Trophoblast cell (in vitro differentiated cells and primary cell): ENCODE measurements at regions not wholly inside any gene's neighbourhood (a gene's known extent, or its start where the extent isn't known, plus 50 kb on each side); places are given as distances from the start of the nearest gene placed in this dataset.
"Not testable (repeated sequence)": the region's sequence is repeated elsewhere in the genome, so short reads cannot be mapped to it uniquely, and the experiment has no call there.

Source experiments
- DNase-seq, 2 donors: peaks; one replicate each; pipeline ENCODE4 v3.0.0-alpha.2; 2016
- H2AFZ ChIP-seq: 2 replicates; pipeline ENCODE4 v1.6.1; 2013; ENCODE audit warnings: low read length, moderate library complexity, mild to moderate bottlenecking; ENCODE audit not compliant: insufficient read depth, poor library complexity
- H2AK5ac ChIP-seq: 2 replicates; pipeline ENCODE4 v1.6.1; 2013; ENCODE audit warnings: mild to moderate bottlenecking, low read length
- H2BK120ac ChIP-seq: 2 replicates; pipeline ENCODE4 v1.6.1; 2013; ENCODE audit warnings: low read length, mild to moderate bottlenecking, moderate library complexity; ENCODE audit not compliant: insufficient read depth, poor library complexity
- H2BK12ac ChIP-seq: 2 replicates; pipeline ENCODE4 v1.6.1; 2013; ENCODE audit warnings: mild to moderate bottlenecking, low read length, moderate library complexity
- H2BK5ac ChIP-seq: 2 replicates; pipeline ENCODE4 v1.6.1; 2013; ENCODE audit warnings: low read length, low read depth, moderate library complexity, mild to moderate bottlenecking; ENCODE audit not compliant: poor library complexity
- H3K14ac ChIP-seq: 2 replicates; pipeline ENCODE4 v1.6.1; 2013; ENCODE audit warnings: mild to moderate bottlenecking, low read length
- H3K18ac ChIP-seq: 2 replicates; pipeline ENCODE4 v1.6.1; 2013; ENCODE audit warnings: mild to moderate bottlenecking, low read length
- H3K23ac ChIP-seq: 2 replicates; pipeline ENCODE4 v1.6.1; 2013; ENCODE audit warnings: low read length
- H3K27ac ChIP-seq: 2 replicates; pipeline ENCODE4 v1.5.1; 2013; ENCODE audit warnings: low read depth, mild to moderate bottlenecking, inconsistent platforms, low read length, moderate library complexity
- H3K27me3 ChIP-seq: 2 replicates; pipeline ENCODE4 v1.6.1; 2013; ENCODE audit warnings: inconsistent platforms, mild to moderate bottlenecking, low read length, moderate library complexity; ENCODE audit not compliant: insufficient read depth
- H3K36me3 ChIP-seq, 2 experiments: 1 replicate in 1 of 2; 2 replicates in 1 of 2; pipeline ENCODE4 v1.6.1; 2013; ENCODE audit warnings: low read length in 2 of 2, mild to moderate bottlenecking in 2 of 2, moderate library complexity in 1 of 2; ENCODE audit not compliant: insufficient read depth in 2 of 2, control insufficient read depth in 1 of 2
- H3K4ac ChIP-seq: 2 replicates; pipeline ENCODE4 v1.6.1; 2013; ENCODE audit warnings: low read depth, mild to moderate bottlenecking, low read length, moderate library complexity
- H3K4me1 ChIP-seq, 2 experiments: 1 replicate in 1 of 2; 2 replicates in 1 of 2; pipeline ENCODE4 v1.6.1; 2013; ENCODE audit warnings: low read length in 2 of 2, mild to moderate bottlenecking in 2 of 2, moderate library complexity in 1 of 2; ENCODE audit not compliant: insufficient read depth in 2 of 2, control insufficient read depth in 1 of 2
- H3K4me2 ChIP-seq: 2 replicates; pipeline ENCODE4 v1.6.1; 2013; ENCODE audit warnings: inconsistent platforms, mild to moderate bottlenecking, low read length, moderate library complexity
- H3K4me3 ChIP-seq: 2 replicates; pipeline ENCODE4 v1.5.1; 2013; ENCODE audit warnings: mild to moderate bottlenecking, low read depth, low read length, inconsistent platforms
- H3K79me1 ChIP-seq: one replicate; pipeline ENCODE4 v1.6.1; 2013; ENCODE audit warnings: low read length
- H3K79me2 ChIP-seq: 2 replicates; pipeline ENCODE4 v1.6.1; 2013; ENCODE audit warnings: low read length, mild to moderate bottlenecking; ENCODE audit not compliant: control insufficient read depth, insufficient read depth, poor library complexity
- H3K9ac ChIP-seq: 2 replicates; pipeline ENCODE4 v1.6.1; 2013; ENCODE audit warnings: mild to moderate bottlenecking, low read length
- H3K9me3 ChIP-seq: 2 replicates; pipeline ENCODE4 v1.6.1; 2013; ENCODE audit warnings: low read depth, mild to moderate bottlenecking, control low read depth, inconsistent platforms, low read length; ENCODE audit not compliant: insufficient read depth
- H4K12ac ChIP-seq: 2 replicates; pipeline ENCODE4 v1.6.1; 2013; ENCODE audit warnings: low read depth, mild to moderate bottlenecking, low read length, moderate library complexity
- H4K8ac ChIP-seq: 2 replicates; pipeline ENCODE4 v1.6.1; 2013; ENCODE audit warnings: low read depth, mild to moderate bottlenecking, low read length, moderate library complexity
- H4K91ac ChIP-seq: one replicate; pipeline ENCODE4 v1.6.1; 2013; ENCODE audit warnings: low read depth, mild to moderate bottlenecking, low read length, moderate library complexity
- WGBS: extraction: QIAGEN DNeasy Blood & Tissue Kit; methylation state at CpG from one replicate; pipeline ENCODE4 v1.1.7; 2013; ENCODE audit warnings: missing lambda C conversion rate; ENCODE audit not compliant: insufficient read length, insufficient coverage; ENCODE audit errors: extremely low coverage; 5-methylcytosine and 5-hydroxymethylcytosine counted together

DNA sequence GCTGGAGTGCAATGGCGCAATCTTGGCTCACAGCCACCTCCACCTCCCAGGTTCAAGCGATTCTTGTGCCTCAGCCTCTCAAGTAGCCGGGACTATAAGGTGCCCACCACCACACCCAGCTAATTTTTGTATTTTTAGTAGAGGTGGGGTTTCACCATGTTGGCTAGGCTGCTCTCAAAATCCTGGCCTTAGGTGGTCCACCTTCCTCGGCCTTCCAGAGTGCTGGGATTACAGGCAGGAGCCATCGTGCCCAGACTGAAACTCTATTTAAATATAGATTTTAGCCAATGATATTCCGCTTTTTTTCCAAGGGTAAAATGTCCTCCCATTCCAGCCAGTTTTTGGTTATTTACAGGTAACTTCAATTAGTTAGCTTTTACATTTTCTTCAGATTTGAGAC, 79.4 kb upstream of the TPTE start:
- not testable (repeated sequence) for H4K8ac ChIP-seq, H3K4me2 ChIP-seq, H3K4ac ChIP-seq, H3K79me1 ChIP-seq, H2AFZ ChIP-seq, H2BK5ac ChIP-seq, H3K14ac ChIP-seq, H4K91ac ChIP-seq, H3K36me3 ChIP-seq, H3K4me3 ChIP-seq, H3K27me3 ChIP-seq, H2AK5ac ChIP-seq, H2BK12ac ChIP-seq, H3K23ac ChIP-seq, H4K12ac ChIP-seq, H3K4me1 ChIP-seq, H3K27ac ChIP-seq, H3K9ac ChIP-seq, H3K79me2 ChIP-seq, H3K18ac ChIP-seq, H2BK120ac ChIP-seq, DNase-seq
- no CpG with 5 or more reads among the region's 6 CpGs for whole genome bisulfite sequencing
- H3K9me3 ChIP-seq = peaks cover 15% of the 10 kb centered on the region

DNA sequence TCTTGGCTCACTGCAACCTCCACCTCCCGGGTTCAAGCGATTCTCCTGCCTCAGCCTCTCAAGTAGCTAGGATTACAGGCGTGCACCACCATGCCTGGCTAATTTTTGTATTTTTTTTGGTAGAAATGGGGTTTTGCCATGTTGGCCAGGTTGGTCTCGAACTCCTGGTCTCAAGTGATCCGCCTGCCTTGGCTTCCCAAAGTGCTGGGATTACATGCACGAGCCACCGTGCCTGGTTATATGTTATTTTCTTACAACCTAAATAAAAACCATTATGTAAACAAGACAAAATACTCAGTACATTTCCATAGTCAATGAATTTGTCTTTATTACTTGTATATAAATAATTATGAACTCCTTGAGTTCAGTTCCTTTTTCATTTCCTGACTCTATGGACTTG, 75.7 kb upstream of the TPTE start:
- H3K4me1 ChIP-seq, H3K79me2 ChIP-seq, H3K27ac ChIP-seq, H3K23ac ChIP-seq, H3K18ac ChIP-seq, H3K27me3 ChIP-seq, H4K12ac ChIP-seq, H2BK12ac ChIP-seq, H3K9ac ChIP-seq, H3K4me2 ChIP-seq, H3K79me1 ChIP-seq, H3K4ac ChIP-seq, H2AK5ac ChIP-seq, H3K14ac ChIP-seq, DNase-seq, H2BK120ac ChIP-seq, H4K8ac ChIP-seq, H3K36me3 ChIP-seq, H3K4me3 ChIP-seq, H2AFZ ChIP-seq, H4K91ac ChIP-seq, H2BK5ac ChIP-seq: not testable (repeated sequence)
- peaks cover 12% of the 10 kb centered on the region for H3K9me3 ChIP-seq
- no CpG with 5 or more reads among the region's 7 CpGs for WGBS

DNA sequence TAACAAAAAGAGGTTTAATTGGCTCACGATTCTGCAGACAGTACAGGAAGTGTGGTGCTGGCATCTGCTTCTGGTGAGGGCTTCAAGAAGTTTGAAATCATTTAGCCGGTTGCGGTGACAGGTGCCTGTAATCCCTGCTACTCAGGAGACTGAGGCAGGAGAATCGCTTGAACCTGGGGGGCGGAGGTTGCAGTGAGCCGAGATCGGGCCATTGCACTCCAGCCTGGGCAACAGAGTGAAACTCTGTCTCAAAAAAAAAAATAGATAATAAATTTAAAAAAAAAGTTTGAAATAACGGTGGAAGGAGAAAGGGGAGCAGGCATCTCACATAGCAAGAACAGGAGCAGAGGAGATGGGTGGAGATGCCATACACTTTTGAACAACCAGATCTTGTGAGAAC, 71.9 kb upstream of the TPTE start:
- H3K36me3 ChIP-seq, H3K14ac ChIP-seq, H4K12ac ChIP-seq, H2BK5ac ChIP-seq, H3K18ac ChIP-seq, H3K4ac ChIP-seq, H2BK120ac ChIP-seq, H3K9ac ChIP-seq, H3K4me3 ChIP-seq, H4K91ac ChIP-seq, H3K27ac ChIP-seq, H3K79me2 ChIP-seq, H2BK12ac ChIP-seq, H3K27me3 ChIP-seq, H4K8ac ChIP-seq, H3K4me1 ChIP-seq, H3K4me2 ChIP-seq, H3K23ac ChIP-seq, H3K79me1 ChIP-seq, H2AK5ac ChIP-seq, H2AFZ ChIP-seq, DNase-seq: not testable (repeated sequence)
- no CpG with 5 or more reads among the region's 8 CpGs for WGBS
- H3K9me3 ChIP-seq = peaks cover 14% of the 10 kb centered on the region

- not testable (repeated sequence) for H3K23ac ChIP-seq, H3K4me3 ChIP-seq, H4K12ac ChIP-seq, H4K91ac ChIP-seq, H3K79me2 ChIP-seq, H3K36me3 ChIP-seq, H3K27ac ChIP-seq, H3K14ac ChIP-seq, H2BK12ac ChIP-seq, H4K8ac ChIP-seq, DNase-seq, H2AFZ ChIP-seq, H3K18ac ChIP-seq, H2BK120ac ChIP-seq, H3K4me2 ChIP-seq, H3K4ac ChIP-seq, H3K9ac ChIP-seq, H3K4me1 ChIP-seq, H2AK5ac ChIP-seq, H2BK5ac ChIP-seq, H3K27me3 ChIP-seq, H3K9me3 ChIP-seq, H3K79me1 ChIP-seq
- WGBS = no CpG with 5 or more reads among the region's 6 CpGs
Measured at GRCh38 chr21:10451274-10451673, 70.1 kb upstream of the TPTE start.
